HG03066 (cell line): ENCODE measurements at regions not wholly inside any gene's neighbourhood (a gene's known extent, or its start where the extent isn't known, plus 50 kb on each side); places are given as distances from the start of the nearest gene placed in this dataset.

ENCODE experiments used
- ATAC-seq: cut with Tn5 transposase; IDR thresholded peaks from one replicate; pipeline ENCODE4 v1.9.1; 2021; ENCODE audit warnings: low read depth; ENCODE audit not compliant: unreplicated experiment

DNA sequence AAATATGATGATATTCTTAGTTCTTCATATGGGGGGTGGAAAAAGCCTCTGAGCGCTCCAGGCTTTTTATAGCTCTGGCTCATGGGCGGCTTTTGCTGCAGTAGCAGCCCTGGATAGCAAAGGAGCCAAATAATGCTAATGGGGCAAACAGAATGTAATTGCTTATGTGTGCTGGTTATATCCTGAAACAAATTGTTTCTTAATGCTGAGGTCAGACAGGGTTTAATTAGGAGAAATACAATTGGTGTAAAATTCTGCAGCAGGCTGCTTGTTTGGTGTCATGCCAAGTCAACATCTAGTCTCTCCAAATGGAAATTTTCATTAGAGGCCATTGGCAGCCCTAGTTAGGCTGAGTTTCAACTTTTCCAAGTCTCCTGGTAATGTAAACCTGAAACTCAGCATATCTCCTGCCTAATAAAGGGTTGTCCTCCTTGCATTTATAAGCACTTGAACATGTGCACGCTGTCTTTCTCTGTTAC is 530.1 kb upstream of the NOX3 start:
- no peak for ATAC-seq

- no peak for ATAC-seq
Measured at GRCh38 chr6:155980768-155981079, 525.1 kb upstream of the NOX3 start.

GRCh38 chr6:155980014-155980767 is 524.6 kb upstream of the NOX3 start:
- no peak for ATAC-seq

GRCh38 chr6:155975506-155975905 is 519.9 kb upstream of the NOX3 start:
- no peak for ATAC-seq

DNA sequence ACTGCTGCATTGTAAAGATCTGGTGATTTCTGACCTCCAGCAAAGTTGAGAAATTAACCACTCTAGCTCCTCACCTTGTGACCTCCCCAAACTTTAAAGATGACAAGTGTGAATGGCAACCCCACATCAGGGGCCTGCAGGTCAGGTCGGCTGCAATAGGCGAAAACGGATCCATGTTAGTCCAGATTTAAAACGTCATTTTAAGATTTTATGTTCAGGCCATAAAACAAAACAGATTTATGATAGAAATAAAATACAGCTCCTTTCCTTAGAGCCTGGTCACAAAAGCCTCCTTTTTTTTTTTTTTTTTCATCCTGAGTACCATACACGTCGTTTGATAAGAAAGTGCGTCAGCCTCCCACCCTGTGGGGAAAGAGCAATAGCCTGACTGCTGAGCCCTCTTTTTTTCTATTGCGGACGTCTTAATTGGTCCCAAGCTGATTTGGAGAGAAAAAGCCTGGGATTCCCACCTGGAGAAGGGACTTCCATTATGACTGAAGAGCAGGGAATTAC is 519.2 kb upstream of the NOX3 start:
- ATAC-seq, result no peak

DNA sequence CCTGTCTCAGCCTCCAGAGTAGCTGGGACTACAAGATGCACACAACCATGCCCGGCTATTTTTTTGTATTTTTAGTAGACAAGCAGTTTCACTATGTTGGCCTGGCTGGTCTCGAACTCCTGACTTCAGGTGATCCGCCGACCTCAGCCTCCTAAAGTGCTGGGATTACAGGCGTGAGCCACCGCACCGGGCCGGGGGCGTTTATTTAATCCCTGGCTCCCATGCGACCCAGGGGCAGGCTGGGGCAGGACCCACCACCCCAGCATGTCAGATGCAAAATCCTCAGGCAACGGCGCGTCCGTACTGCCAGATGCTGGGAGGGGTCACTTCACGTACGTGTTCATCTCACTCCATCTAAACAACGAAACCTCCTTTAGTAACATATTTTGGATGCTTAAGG is 518.7 kb upstream of the NOX3 start:
- ATAC-seq, result no peak

- ATAC-seq, result no peak
Measured at GRCh38 chr6:155970876-155971708, 515.5 kb upstream of the NOX3 start.

DNA sequence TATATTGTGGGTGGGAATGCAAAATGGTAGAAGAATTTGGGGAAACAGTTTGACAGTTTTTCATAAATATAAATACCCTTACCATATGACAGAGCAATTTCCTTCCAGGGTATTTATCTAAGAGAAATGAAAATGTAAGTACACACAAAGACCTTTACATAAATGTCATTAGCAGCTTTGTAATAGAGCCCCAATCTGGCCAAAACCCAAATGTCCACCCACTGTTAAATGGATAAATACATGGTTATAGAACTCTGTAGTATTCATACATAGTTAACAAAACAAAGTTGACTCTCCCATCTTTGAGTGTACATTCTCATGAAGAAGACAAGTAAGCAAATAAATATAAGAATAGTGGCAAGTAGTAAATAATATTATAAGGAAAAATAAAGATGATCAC is 514.8 kb upstream of the NOX3 start:
- no peak for ATAC-seq

DNA sequence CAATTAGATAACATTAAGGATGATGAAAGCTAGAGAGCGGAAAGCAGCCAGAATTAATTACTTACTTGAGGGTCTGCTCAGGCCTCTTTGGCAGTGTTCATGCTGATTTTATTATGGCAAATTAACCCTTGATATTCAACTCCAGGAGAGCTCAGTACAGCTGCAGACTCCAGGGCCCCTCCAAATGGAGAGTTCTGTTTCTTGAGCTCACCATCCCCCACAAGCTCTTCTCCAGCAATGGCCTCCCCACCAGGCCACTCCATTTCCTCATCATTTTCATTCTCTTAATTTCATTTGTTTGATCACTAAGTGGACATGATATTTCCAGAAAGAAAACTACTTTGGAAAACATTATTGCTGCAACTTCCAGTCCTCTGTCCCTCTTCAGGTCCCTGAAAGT is 513.3 kb upstream of the NOX3 start:
- no peak for ATAC-seq

DNA sequence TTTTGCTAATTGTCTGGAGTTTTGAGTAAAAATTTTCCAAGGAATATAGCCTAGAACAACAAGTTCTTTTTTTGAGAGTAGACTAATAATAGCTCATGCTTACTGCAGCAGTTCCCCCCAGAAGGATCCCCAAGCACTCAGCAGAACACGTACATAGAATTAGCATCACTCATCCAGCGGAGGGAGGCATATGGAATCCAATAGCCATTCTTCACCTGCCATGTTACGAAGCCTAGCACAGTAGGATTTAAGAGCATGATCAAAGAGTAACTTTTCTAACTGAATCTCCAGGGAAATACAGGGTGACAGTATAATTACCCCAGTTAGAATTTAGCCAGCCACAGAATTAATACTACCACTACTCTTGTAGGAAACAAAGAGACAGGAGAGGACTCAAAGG is 511.7 kb upstream of the NOX3 start:
- ATAC-seq, result no peak

DNA sequence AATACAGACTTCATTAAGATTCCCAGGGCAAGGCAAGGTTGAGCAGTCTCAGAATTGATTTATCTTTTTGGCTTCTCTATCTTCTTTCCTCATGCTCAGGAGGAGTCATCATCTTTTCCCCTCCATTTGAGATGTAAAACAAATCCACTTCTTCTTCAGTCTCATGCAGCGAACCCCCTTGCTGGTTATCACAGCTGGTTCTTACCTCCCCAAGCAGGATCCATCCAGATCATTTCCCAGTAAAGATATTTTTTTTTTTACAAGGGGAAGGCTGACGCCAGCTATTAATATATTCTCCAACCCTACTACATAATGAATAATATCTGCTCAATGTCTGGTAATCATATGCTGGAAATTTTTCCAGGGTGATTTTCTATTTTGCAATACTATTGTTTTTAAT is 508.9 kb upstream of the NOX3 start:
- ATAC-seq, result no peak

DNA sequence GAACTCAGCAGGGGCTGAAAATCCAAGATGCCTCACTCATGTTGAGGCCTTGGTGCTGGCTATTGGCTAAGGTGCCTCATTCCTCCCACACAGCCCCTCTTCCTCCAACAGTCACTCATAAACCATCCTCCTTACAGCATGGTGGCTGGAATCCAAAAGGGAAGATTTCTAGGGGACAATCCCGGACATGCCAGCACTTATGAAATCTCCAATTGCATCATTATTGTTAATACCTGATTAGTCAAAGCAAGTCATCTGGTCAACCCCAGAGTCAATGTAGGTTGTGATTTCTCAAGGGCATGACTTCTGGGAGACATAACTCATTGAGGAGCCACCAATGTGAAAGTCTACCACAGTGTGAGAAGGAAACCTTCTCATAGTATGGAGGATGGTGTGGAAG is 506.6 kb upstream of the NOX3 start:
- ATAC-seq, result no peak

DNA sequence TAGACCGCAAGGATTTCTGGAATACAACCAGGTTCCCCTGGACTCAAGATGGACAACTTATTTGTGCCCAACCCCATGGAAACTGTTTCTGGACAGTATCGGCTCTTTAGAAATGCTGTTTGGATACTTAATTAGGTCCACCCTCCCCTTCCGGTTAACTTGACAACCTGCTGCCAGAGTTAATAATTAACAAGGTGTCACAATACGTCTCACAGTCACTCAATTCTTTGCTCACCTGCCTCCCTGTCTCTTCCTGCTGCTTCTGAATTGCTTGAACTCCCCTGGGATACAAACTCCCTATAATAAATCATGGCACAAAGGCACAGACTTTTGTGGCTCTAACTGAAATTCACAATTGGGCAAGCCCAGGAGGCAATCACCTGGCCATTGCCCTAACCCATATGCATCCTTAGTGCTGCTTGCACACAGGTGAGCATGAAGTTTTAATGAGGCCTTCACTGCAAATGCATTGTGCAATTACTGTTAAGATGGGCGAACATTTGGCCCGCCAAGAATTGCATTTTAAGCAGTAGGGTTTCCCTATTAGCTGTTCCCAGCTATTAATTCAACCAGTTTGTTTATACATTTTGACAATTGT is 504.4 kb upstream of the NOX3 start:
- no peak for ATAC-seq

DNA sequence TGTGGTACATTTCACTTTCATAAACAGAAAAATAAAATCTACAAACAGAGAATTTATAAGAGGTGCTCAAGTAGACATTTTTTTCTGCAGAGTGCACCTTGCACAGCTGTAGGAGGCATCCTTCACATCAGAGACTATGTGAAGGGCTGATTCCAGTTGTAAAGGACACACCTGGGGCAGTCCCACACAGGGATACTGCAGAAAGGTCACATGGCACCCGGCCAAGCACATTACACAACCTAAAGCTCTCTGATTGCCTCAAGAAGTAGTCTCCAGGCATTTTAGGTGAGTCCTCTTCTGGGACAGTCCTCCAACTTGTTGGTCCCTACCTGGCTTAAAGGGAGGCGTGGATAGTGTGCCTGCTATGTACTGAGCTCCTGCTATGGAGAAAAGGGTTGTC is 502.9 kb upstream of the NOX3 start:
- no peak for ATAC-seq

- no peak for ATAC-seq
Measured at GRCh38 chr6:155955038-155955437, 499.4 kb upstream of the NOX3 start.

DNA sequence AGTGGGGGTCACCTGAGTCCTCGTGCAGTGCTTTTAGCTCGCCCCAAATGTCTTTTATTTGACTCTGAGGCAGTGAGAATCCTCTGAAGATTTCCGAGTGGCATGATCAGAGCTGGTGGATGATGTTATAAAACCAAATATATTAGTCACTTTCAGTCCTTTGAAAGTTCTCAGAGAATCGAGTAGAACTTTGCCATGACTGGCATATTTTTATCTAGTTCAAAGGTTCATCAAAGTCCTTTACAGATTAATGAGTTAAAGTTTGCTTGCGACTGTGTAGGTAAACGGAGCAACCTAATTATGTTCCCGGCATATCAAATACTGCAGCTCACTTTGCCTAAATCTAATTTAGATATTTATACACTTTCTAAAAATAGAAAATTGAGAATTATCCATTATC is 498.5 kb upstream of the NOX3 start:
- no peak for ATAC-seq

- ATAC-seq, result no peak
Measured at GRCh38 chr6:155949256-155949655, 493.6 kb upstream of the NOX3 start.

- no peak for ATAC-seq
Measured at GRCh38 chr6:155946860-155947259, 491.2 kb upstream of the NOX3 start.

- no peak for ATAC-seq
Measured at GRCh38 chr6:155943635-155944034, 488.0 kb upstream of the NOX3 start.

DNA sequence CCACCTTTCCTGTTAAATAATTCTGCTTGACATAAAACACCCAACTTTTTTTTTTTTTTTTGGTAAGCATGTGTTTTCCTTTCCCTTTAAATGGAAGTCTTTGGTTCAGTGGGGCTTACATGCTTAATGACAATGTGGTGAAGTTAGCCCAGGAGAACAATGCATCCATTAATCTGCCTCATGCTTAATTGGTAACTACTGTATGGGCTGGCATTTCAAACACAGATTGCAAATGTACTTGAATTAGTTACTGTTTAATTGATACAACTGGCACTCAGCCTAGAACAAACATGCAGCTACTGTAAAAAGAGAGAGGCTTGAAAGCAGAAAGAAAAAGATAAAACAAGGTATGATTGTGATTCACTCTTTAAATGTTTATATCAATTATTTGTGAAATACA is 483.6 kb upstream of the NOX3 start:
- ATAC-seq, result no peak

DNA sequence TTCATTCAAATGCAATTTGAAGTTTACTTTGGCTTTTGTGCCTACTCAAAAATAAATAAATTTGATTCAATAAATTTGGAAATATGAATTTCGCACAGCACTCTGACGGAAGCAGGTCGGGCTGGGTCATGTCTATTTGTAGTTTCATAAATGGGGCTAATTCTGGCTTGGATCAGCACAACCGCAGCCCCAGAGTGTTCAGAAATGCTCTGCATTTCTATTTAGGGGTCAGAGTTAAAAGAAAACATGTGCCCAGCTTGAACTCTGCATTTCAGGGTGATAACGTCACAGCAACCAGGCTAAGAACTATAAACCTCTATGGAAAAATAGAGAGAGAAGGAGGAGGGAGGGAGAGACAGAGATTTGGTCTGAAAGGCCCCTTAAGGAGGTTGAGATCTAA is 480.9 kb upstream of the NOX3 start:
- ATAC-seq, result no peak

DNA sequence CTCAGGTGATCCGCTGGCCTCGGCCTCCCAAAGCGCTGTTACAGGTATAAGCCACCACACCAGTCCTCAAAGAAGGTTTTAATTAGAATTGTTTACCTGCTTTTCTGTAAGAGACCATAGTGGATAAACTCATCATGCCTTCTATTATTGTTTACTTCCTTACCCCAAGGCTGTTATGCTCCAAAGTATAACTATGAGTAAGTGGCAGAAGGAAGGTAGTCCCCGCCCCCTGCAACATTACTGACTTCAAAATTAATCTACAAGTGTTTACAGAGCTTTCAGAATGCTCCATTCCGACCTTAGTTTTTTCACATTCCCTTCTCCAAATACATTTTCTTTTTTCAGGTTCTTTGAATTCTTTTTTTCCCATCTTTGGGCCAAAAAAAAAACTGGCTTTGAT is 480.5 kb upstream of the NOX3 start:
- ATAC-seq, result no peak
